OCI-LY1 (cell line): ENCODE measurements at regions not wholly inside any gene's neighbourhood (a gene's known extent, or its start where the extent isn't known, plus 50 kb on each side); places are given as distances from the start of the nearest gene placed in this dataset.

Experiments
- EZH2 ChIP-seq: fragments of 200-600 bp; sonication (generic), shearing (Covaris generic); IDR thresholded peaks from 2 replicates; pipeline ENCODE4 v1.8.0; 2017; ENCODE audit warnings: borderline replicate concordance, mixed run types, mild to moderate bottlenecking, antibody characterized with exemption, low read length, moderate library complexity, mixed read lengths
- TF ChIP-seq, protein P1 (sequence below): fragments of 200-600 bp; sonication (generic), shearing (Covaris generic); IDR thresholded peaks from 2 replicates; pipeline ENCODE4 v1.5.1; 2017; ENCODE audit warnings: mild to moderate bottlenecking, antibody characterized with exemption, low read length, moderate library complexity, mixed read lengths

DNA sequence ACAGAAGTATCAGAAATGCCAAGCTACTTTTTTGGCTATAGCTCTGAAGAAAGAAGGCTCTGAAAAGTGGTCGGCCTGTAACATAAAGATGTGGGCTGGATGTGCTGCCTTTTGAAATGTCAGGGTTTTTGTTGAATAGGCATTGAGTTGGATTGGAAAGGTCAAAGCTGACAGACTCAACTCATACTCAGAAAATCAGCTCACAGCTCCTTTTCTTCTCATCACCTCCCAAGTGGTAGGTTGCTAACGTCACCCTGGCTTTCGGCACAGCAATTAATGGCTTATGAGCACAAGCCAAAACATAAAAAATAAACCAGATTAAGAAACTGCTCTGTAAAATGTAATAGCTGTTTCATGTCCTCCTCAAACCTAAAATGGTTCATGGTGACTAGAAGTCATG is 68.3 kb downstream of the KCNF1 start:
- TF ChIP-seq, protein P1, sequence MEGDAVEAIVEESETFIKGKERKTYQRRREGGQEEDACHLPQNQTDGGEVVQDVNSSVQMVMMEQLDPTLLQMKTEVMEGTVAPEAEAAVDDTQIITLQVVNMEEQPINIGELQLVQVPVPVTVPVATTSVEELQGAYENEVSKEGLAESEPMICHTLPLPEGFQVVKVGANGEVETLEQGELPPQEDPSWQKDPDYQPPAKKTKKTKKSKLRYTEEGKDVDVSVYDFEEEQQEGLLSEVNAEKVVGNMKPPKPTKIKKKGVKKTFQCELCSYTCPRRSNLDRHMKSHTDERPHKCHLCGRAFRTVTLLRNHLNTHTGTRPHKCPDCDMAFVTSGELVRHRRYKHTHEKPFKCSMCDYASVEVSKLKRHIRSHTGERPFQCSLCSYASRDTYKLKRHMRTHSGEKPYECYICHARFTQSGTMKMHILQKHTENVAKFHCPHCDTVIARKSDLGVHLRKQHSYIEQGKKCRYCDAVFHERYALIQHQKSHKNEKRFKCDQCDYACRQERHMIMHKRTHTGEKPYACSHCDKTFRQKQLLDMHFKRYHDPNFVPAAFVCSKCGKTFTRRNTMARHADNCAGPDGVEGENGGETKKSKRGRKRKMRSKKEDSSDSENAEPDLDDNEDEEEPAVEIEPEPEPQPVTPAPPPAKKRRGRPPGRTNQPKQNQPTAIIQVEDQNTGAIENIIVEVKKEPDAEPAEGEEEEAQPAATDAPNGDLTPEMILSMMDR: no peak
- no peak for TF ChIP-seq EZH2
